ENCODE measurements at regions not wholly inside any gene's neighbourhood (a gene's known extent, or its start where the extent isn't known, plus 50 kb on each side); places are given as distances from the start of the nearest gene placed in this dataset.

DNA sequence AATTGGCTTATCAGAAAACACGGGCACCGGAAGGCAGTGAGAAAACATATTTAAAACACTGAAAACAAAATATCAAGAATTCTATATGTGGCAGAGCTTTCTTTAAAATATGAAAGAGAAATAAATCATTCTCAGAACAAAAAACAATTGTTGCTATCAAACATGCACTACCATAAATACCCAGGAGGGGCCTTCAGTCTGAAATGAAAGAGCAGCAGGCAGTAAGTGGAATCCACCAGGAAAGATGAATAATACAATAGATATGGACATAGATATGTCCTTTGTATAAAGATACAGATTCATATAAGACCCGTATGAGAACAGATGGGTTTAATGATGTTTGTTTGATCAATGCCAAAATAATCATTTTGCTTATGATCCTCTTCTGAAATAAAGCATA, 142.0 kb downstream of the TMEM18 start:
- no peak for TF ChIP-seq EZH2 (IDR thresholded peaks at IDR 0.05; ENCODE audit: insufficient read depth, low read length)
- TF ChIP-seq, protein P1, sequence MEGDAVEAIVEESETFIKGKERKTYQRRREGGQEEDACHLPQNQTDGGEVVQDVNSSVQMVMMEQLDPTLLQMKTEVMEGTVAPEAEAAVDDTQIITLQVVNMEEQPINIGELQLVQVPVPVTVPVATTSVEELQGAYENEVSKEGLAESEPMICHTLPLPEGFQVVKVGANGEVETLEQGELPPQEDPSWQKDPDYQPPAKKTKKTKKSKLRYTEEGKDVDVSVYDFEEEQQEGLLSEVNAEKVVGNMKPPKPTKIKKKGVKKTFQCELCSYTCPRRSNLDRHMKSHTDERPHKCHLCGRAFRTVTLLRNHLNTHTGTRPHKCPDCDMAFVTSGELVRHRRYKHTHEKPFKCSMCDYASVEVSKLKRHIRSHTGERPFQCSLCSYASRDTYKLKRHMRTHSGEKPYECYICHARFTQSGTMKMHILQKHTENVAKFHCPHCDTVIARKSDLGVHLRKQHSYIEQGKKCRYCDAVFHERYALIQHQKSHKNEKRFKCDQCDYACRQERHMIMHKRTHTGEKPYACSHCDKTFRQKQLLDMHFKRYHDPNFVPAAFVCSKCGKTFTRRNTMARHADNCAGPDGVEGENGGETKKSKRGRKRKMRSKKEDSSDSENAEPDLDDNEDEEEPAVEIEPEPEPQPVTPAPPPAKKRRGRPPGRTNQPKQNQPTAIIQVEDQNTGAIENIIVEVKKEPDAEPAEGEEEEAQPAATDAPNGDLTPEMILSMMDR (IDR thresholded peaks at IDR 0.05; ENCODE audit: insufficient read depth, low read depth, low read length) = peak; percentile 20

Measured in astrocyte (in vitro differentiated cells and primary cell).